GM23338 (cell line): ENCODE measurements at regions not wholly inside any gene's neighbourhood (a gene's known extent, or its start where the extent isn't known, plus 50 kb on each side); places are given as distances from the start of the nearest gene placed in this dataset.

Experiments
- ATAC-seq: fragments of 200-7000 bp; cut with Tn5 transposase; 3 replicates; pipeline ENCODE4 v1.9.1; 2020
- DNase-seq: peaks from one replicate; pipeline ENCODE4 v3.0.0-alpha.2; 2015; ENCODE audit warnings: low spot score
- H2AFZ ChIP-seq: fragments of 200-600 bp; sonication (generic); 2 replicates; pipeline ENCODE4 v1.8.0; 2016; ENCODE audit warnings: antibody characterized with exemption, mild to moderate bottlenecking, moderate library complexity
- H3F3A ChIP-seq: fragments of 200-600 bp; sonication (generic); replicated peaks from 2 replicates; pipeline ENCODE4 v1.8.0; 2017; ENCODE audit warnings: antibody characterized with exemption, mixed run types, low read depth
- H3K27ac ChIP-seq: fragments of 200-600 bp; sonication (generic); 2 replicates; pipeline ENCODE4 v1.6.1; 2016; ENCODE audit warnings: low read depth
- H3K27me3 ChIP-seq: fragments of 200-600 bp; sonication (generic); 2 replicates; pipeline ENCODE4 v1.8.0; 2016; ENCODE audit warnings: mild to moderate bottlenecking, mixed run types, moderate library complexity; ENCODE audit not compliant: insufficient read depth
- H3K36me3 ChIP-seq: fragments of 200-600 bp; sonication (generic); 2 replicates; pipeline ENCODE4 v1.8.0; 2016; ENCODE audit warnings: mild to moderate bottlenecking; ENCODE audit not compliant: insufficient read depth
- H3K4me1 ChIP-seq: fragments of 200-600 bp; sonication (generic); 2 replicates; pipeline ENCODE4 v1.8.0; 2016; ENCODE audit warnings: mild to moderate bottlenecking, moderate library complexity; ENCODE audit not compliant: insufficient read depth
- H3K4me2 ChIP-seq: fragments of 200-600 bp; sonication (generic); 2 replicates; pipeline ENCODE4 v1.7.1; 2017; ENCODE audit warnings: mixed run types
- H3K4me3 ChIP-seq: fragments of 200-600 bp; sonication (generic); 2 replicates; pipeline ENCODE4 v1.6.1; 2016; ENCODE audit warnings: mixed run types
- H3K79me2 ChIP-seq: fragments of 200-600 bp; sonication (generic); replicated peaks from 2 replicates; pipeline ENCODE4 v1.8.0; 2017; ENCODE audit warnings: mild to moderate bottlenecking; ENCODE audit not compliant: insufficient read depth
- H3K9me2 ChIP-seq: fragments of 200-600 bp; sonication (generic); 2 replicates; pipeline ENCODE4 v1.8.0; 2017; ENCODE audit not compliant: insufficient read depth
- H4K20me1 ChIP-seq: fragments of 200-600 bp; sonication (generic); replicated peaks from 2 replicates; pipeline ENCODE4 v1.8.0; 2017; ENCODE audit warnings: mild to moderate bottlenecking; ENCODE audit not compliant: insufficient read depth
- H3K27ac Mint-ChIP-seq: 2 replicates; pipeline ENCODE4 v1.8.0; 2020; ENCODE audit warnings: inconsistent platforms, mild to moderate bottlenecking, moderate library complexity, mixed read lengths
- H3K27me3 Mint-ChIP-seq: 3 replicates; pipeline ENCODE4 v1.8.0; 2022; ENCODE audit warnings: low read depth, mild to moderate bottlenecking, moderate library complexity, mixed read lengths, inconsistent platforms; ENCODE audit not compliant: insufficient read depth, poor library complexity
- H3K36me3 Mint-ChIP-seq: 3 replicates; pipeline ENCODE4 v1.8.0; 2021; ENCODE audit warnings: low read depth, mild to moderate bottlenecking, inconsistent platforms, moderate library complexity, mixed read lengths
- H3K4me1 Mint-ChIP-seq: 3 replicates; pipeline ENCODE4 v1.8.0; 2020; ENCODE audit warnings: mild to moderate bottlenecking, inconsistent platforms, mixed read lengths
- H3K4me3 Mint-ChIP-seq: 3 replicates; pipeline ENCODE4 v1.8.0; 2021; ENCODE audit warnings: moderate library complexity, mild to moderate bottlenecking, inconsistent platforms, mixed read lengths
- H3K9me3 Mint-ChIP-seq: 3 replicates; pipeline ENCODE4 v1.8.0; 2020; ENCODE audit warnings: moderate library complexity, mild to moderate bottlenecking, inconsistent platforms, mixed read lengths
- CTCF ChIP-seq, 2 experiments: fragments of 200-600 bp in 1 of 2; sonication (generic) in 1 of 2; conservative IDR thresholded peaks; 2 replicates each; pipeline versions ENCODE4 v1.5.1 to v1.6.1; 2016 to 2017; ENCODE audit warnings: antibody characterized with exemption in 2 of 2, low read depth in 2 of 2, mild to moderate bottlenecking in 2 of 2, moderate library complexity in 1 of 2
- ETS1 ChIP-seq: IDR thresholded peaks from 2 replicates; pipeline ENCODE4 v1.6.1; 2016; ENCODE audit warnings: antibody characterized with exemption
- EZH2 ChIP-seq: fragments of 200-600 bp; sonication (generic); IDR thresholded peaks from one replicate; pipeline ENCODE4 v1.8.0; 2017; ENCODE audit warnings: antibody characterized with exemption, mild to moderate bottlenecking, low read depth; ENCODE audit not compliant: unreplicated experiment
- EZH2phosphoT487 ChIP-seq: fragments of 200-600 bp; sonication (generic); IDR thresholded peaks from one replicate; pipeline ENCODE4 v1.8.1; 2018; ENCODE audit warnings: antibody characterized with exemption; ENCODE audit not compliant: unreplicated experiment
- JUNB ChIP-seq: IDR thresholded peaks from one replicate; pipeline ENCODE4 v1.6.1; 2016; ENCODE audit warnings: antibody characterized with exemption; ENCODE audit not compliant: unreplicated experiment
- NANOG ChIP-seq: IDR thresholded peaks from 2 replicates; pipeline ENCODE4 v1.6.1; 2016; ENCODE audit warnings: antibody characterized with exemption, borderline replicate concordance
- POLR2AphosphoS5 ChIP-seq: IDR thresholded peaks from 2 replicates; pipeline ENCODE4 v1.6.1; 2016; ENCODE audit warnings: antibody characterized with exemption, low read depth
- REST ChIP-seq: IDR thresholded peaks from one replicate; pipeline ENCODE4 v1.6.1; 2018; ENCODE audit warnings: antibody characterized with exemption; ENCODE audit not compliant: unreplicated experiment
- STAT1 ChIP-seq: IDR thresholded peaks from one replicate; pipeline ENCODE4 v1.6.1; 2016; ENCODE audit warnings: antibody characterized with exemption; ENCODE audit not compliant: unreplicated experiment
- ZNF114 ChIP-seq: fragments of 250-450 bp; sonication (Bioruptor Pico); IDR thresholded peaks from 2 replicates; pipeline ENCODE4 v1.5.0; 2020; ENCODE audit warnings: mild to moderate bottlenecking, moderate library complexity
- ZNF331 ChIP-seq: fragments of 250-450 bp; sonication (Bioruptor Pico); IDR thresholded peaks from 2 replicates; pipeline ENCODE4 v1.5.0; 2020; ENCODE audit warnings: low read depth, mild to moderate bottlenecking, moderate library complexity
- ZNF462 ChIP-seq: fragments of 250-450 bp; sonication (Bioruptor Pico); IDR thresholded peaks from 2 replicates; pipeline ENCODE4 v1.5.0; 2020; ENCODE audit warnings: mild to moderate bottlenecking, moderate library complexity

- no peaks in the 10 kb centered on the region for H3K9me3 Mint-ChIP-seq
- Histone ChIP-seq H3K4me1 (peaks cover 6% of the 10 kb centered on the region; the same call in 1 of the 2 replicates), H2AFZ (no peak overlapping the region), H3F3A (no peaks in the 10 kb centered on the region), H3K4me3 (no peak overlapping the region), H3K4me2 (no peak overlapping the region), H3K36me3 (no peaks in the 10 kb centered on the region), H3K9me2 (no peaks in the 10 kb centered on the region), H3K27me3 (no peaks in the 10 kb centered on the region), H4K20me1 (no peaks in the 10 kb centered on the region), H3K27ac (no peak overlapping the region), H3K79me2 (no peaks in the 10 kb centered on the region)
- H3K4me3 Mint-ChIP-seq = no peak overlapping the region
- no peak for TF ChIP-seq NANOG
- TF ChIP-seq STAT1 = no peak
- no peak for TF ChIP-seq CTCF (conservative IDR thresholded peaks at IDR 0.05; ENCODE audit: low read depth in 2 of 2)
- TF ChIP-seq JUNB = no peak
- no peak for TF ChIP-seq ETS1
- no peak for TF ChIP-seq REST
- no peak for TF ChIP-seq ZNF114
- no peak for TF ChIP-seq ZNF331 (CRISPR knock-in tag)
- no peak for TF ChIP-seq EZH2
- TF ChIP-seq POLR2AphosphoS5 = no peak
- TF ChIP-seq EZH2phosphoT487 = no peak
- no peak for TF ChIP-seq ZNF462 (CRISPR knock-in tag)
- H3K27me3 Mint-ChIP-seq = no peaks in the 10 kb centered on the region
- ATAC-seq (no peak), DNase-seq (no peak)
- H3K36me3 Mint-ChIP-seq = no peaks in the 10 kb centered on the region
- peak overlapping the region; percentile 63; the same call in 1 of the 2 replicates for H3K27ac Mint-ChIP-seq
- H3K4me1 Mint-ChIP-seq = peaks cover 3% of the 10 kb centered on the region; the same call in 2 of the 3 replicates
Measured at GRCh38 chr5:24080046-24080445, 564.7 kb downstream of the CDH10 start.
